DMS153 (cell line): ENCODE measurements at regions not wholly inside any gene's neighbourhood (a gene's known extent, or its start where the extent isn't known, plus 50 kb on each side); places are given as distances from the start of the nearest gene placed in this dataset.
"Not testable (repeated sequence)": the region's sequence is repeated elsewhere in the genome, so short reads cannot be mapped to it uniquely, and the experiment has no call there.

Experiments used
- DNase-seq: peaks from one replicate; lab custom pipeline; 2025; lab: John Stamatoyannopoulos, UW

- DNase-seq = no peak
Observed at GRCh38 chr10:83754857-83755256, 384.5 kb upstream of the GHITM start.

- no peak for DNase-seq
Observed at GRCh38 chr10:83760142-83760541, 379.2 kb upstream of the GHITM start.

GRCh38 chr10:83764666-83765065 lies 374.6 kb upstream of the GHITM start:
- no peak for DNase-seq

DNA sequence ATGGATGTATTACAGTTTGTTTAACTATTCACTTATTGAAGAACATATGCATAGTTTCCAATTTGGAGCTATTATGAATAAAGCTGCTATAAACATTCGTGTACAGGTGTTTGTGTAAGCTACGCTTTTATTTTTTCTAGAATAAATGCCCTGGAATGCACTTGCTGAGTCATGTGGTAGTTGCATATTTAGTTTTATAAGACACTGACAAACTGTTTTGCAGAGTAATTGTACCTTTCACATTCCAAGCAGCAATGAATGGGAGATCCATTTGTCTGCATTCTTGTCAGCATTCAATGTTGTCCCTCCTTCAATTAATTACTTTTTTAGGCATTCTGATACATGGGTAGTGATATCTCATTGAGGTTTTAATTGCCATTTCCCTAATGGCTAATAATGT lies 373.6 kb upstream of the GHITM start:
- DNase-seq = no peak

GRCh38 chr10:83769281-83769820 lies 370.0 kb upstream of the GHITM start:
- DNase-seq = no peak

- DNase-seq = not testable (repeated sequence)
Observed at GRCh38 chr10:83786701-83787100, 352.6 kb upstream of the GHITM start.

GRCh38 chr10:83801983-83802382 lies 337.3 kb upstream of the GHITM start:
- no peak for DNase-seq

- no peak for DNase-seq
Observed at GRCh38 chr10:83806717-83807116, 332.6 kb upstream of the GHITM start.

DNA sequence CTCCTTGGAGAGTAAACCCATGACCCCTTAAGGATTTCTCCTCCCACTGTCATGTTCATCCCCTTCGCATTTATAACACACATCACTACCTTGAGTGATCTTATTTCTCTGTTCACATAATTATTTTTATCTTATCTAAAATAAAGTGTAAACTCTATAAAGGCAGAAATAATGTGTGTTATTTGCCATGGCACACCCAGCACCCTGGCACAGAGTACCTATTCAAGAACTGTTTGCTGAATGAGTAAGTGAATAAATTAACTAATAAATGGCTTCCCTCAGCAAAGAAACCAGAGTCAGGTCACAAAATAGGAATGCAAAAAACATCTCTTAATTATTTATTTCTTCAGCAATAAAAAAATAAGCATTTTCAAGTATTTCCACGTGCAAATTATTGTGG lies 330.3 kb upstream of the GHITM start:
- DNase-seq = no peak

GRCh38 chr10:83816942-83817341 lies 322.4 kb upstream of the GHITM start:
- no peak for DNase-seq

DNA sequence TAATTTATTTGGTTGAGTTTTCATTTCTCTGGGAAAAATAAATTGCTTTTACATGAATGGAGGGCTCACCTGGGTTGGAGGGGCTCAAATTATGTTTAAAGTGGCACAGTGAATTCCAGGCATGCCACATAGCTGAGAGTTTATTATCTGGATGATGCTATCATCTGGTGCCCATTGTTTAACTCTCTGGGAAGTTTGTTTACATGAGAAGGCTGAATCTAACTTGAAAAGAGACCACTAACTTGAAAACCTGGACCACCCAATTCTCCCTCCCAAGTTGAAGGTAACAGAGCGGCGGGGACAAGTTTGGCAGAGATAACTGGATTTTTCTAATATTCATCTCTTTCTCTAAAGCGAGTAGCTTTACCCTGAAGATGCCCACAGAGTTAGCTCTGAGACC lies 321.5 kb upstream of the GHITM start:
- DNase-seq = no peak

DNA sequence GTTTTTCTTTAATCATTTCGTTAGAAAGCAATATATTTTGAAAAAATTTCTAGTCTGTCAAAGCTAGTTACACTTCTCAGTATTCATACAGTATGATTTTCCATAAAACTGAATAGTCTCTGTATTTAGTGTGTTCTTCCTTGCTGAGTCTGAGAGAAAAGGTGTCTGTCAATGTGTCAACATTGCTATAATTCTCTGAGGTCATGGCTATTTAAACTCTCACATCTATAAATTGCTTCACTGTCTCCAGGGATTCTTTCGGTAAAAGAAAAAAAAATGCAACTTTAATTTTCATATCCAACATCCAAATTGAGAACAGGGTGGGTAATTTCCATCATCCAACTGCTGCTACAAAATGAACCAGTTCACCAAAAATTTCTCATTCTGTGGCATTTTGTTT lies 319.7 kb upstream of the GHITM start:
- DNase-seq = no peak

- DNase-seq = no peak
Observed at GRCh38 chr10:83820033-83820432, 319.3 kb upstream of the GHITM start.

GRCh38 chr10:83824099-83824498 lies 315.2 kb upstream of the GHITM start:
- no peak for DNase-seq

DNA sequence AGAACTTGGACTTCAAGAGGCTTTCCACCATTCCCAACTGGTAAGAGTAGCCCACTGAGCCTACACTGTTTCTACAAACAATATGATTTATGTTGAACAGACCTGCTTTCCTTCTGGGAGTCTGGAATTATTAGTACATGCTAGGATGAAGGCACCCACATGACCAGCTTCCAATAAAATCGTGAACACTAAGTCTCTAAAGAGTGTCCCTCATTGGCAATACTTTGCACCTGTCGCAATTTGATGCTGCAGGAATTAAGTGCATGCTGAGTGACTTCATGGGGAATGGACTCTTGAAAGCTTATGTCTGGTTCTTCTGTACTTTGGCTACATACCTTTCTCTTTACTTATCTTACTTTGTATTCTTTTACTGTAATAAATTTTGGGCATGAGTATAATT lies 305.2 kb upstream of the GHITM start:
- no peak for DNase-seq

- DNase-seq = no peak
Observed at GRCh38 chr10:83835945-83836745, 303.2 kb upstream of the GHITM start.

DNA sequence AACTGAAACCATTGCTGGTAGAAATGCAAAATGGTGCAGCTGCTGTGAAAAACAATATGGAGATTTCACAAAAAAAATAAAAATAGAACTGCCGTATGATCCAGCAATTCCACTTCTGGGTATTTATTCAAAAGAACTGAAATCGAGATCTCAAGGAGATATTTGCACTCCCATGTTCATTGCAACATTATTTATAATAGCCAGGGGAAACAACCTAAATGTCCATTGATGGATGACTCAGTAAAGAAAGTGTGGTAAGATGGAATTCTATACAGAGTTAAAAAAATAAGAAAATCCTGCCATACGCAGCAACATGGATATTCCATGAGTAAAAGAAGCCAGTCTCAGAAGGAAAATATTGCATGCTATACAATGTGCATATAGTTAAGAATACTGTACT lies 290.6 kb upstream of the GHITM start:
- no peak for DNase-seq

DNA sequence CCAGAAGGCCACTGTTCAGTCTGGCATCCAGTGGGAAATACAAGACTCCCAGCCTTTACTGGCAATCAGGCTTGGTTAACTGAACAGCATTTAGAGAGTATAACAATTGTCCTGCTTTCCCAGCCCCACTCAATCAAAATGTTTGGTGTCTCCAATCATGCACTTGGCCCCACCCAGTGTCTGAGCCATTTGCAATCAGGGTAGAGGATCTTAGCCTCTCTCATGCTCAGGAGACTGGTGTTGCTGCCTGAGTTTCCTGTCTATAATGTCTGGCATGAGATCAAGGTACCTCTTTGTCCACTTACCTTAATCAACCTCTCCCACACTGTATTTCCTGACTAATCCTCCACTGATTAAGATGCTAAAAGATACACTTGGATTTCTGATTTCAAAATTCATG lies 290.2 kb upstream of the GHITM start:
- DNase-seq = no peak

- no peak for DNase-seq
Observed at GRCh38 chr10:83852146-83852545, 287.2 kb upstream of the GHITM start.

DNA sequence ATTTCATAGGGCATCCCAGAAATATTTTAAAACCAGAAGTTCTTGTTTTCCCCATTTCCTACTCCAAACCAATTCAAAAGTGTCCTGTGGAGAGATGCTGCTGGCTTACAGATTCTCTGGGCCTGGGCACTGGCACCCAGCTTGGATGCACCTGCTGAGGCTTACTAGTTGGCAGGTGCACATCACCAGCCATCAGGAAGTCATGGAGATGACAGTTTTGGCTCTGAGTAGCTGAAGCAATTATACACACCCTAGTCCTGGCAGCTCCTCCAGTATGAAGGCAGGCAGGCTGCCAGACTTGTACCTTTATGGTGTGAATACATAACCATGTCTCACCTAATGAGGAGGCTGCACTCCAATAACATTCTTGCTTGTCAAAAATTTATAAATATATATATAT lies 276.6 kb upstream of the GHITM start:
- DNase-seq = no peak

DNA sequence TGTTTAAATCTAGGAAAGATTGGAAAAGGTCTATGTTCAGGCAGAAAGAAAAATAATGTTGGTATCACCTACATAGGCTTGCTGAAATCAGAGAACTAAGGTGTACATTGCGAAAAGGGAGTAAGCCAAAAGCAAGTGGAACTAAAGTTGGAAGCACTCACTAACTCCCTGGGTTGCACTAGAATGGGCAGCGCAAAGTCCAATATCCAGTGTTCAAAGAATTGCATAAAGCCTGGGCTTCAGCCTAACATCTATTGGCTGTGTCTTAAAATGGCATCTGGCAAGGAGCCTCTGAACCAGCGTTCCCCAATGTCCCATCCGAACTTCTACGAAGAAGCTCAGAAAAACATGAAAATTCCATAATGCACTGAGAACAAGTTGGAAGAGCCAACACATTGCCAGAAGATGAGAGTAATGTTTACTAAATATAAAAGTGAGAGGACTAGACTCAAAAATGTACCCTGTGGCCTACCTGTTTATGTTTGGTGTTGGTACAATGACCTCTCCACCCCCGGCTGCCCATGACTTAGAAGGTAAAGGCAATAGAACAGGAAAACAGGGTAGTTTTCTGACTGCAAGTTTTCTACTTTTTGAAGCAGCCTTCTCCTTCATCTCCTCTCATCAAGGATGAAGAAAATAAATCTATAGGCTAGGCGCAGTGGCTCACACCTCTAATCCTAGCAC lies 275.9 kb upstream of the GHITM start:
- no peak for DNase-seq

GRCh38 chr10:83869898-83870297 lies 269.4 kb upstream of the GHITM start:
- no peak for DNase-seq
